ENCODE measurements at regions not wholly inside any gene's neighbourhood (a gene's known extent, or its start where the extent isn't known, plus 50 kb on each side); places are given as distances from the start of the nearest gene placed in this dataset.

DNA sequence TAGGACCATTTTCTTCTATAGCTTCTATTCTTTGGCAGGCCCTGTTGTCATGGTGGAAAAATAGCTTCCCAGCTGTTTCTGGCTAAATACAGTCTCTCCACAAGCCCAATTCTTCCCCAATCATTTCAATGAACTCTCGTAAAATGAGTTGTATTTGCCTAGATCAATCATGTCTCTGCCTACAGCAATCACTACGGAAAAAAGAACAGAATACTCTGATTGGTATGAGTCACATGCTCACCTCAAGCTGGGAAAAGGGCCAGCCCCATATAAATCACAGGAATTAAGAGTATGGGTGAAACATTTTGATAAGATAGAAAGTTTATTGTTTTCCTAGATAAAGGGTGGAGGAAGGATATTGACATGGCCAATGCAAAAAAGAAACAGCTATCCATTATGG is 711.4 kb downstream of the EFNA5 start:
- TF ChIP-seq, protein P1, sequence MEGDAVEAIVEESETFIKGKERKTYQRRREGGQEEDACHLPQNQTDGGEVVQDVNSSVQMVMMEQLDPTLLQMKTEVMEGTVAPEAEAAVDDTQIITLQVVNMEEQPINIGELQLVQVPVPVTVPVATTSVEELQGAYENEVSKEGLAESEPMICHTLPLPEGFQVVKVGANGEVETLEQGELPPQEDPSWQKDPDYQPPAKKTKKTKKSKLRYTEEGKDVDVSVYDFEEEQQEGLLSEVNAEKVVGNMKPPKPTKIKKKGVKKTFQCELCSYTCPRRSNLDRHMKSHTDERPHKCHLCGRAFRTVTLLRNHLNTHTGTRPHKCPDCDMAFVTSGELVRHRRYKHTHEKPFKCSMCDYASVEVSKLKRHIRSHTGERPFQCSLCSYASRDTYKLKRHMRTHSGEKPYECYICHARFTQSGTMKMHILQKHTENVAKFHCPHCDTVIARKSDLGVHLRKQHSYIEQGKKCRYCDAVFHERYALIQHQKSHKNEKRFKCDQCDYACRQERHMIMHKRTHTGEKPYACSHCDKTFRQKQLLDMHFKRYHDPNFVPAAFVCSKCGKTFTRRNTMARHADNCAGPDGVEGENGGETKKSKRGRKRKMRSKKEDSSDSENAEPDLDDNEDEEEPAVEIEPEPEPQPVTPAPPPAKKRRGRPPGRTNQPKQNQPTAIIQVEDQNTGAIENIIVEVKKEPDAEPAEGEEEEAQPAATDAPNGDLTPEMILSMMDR (IDR thresholded peaks at IDR 0.05; ENCODE audit: insufficient read depth, low read length, missing control alignments): no peak
- ChIA-PET CTCF (no interaction called here), POLR2A (no interaction called here)
- no peak for DNase-seq (ENCODE audit: low read depth, low spot score)
- H3K4me3 ChIP-seq (ENCODE audit: low read depth, low read length): no peak overlapping the region

DNA sequence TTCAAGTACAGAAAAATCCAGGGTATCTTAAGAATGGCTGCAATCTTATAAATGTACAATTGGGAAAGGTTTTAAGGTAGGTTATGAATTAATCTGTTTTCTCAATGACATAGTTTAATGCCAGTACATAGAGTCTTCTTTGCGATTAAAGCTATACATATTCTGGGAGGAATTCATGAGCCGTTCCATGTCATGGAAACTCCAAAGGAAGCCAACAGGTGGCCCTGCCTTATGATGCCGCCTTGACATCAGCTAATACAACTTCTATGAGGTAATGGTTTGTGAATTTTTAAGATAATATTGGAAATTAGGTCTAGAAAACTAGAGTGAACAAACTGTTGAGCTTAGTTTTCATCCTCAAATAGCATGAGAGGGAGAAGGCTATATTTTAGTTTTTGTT is 713.4 kb downstream of the EFNA5 start:
- TF ChIP-seq, protein P1 (IDR thresholded peaks at IDR 0.05; ENCODE audit: insufficient read depth, low read length, missing control alignments): no peak
- no peak overlapping the region for H3K4me3 ChIP-seq (ENCODE audit: low read depth, low read length)
- ChIA-PET POLR2A (no interaction called here), CTCF (no interaction called here)
- DNase-seq (ENCODE audit: low read depth, low spot score): no peak

DNA sequence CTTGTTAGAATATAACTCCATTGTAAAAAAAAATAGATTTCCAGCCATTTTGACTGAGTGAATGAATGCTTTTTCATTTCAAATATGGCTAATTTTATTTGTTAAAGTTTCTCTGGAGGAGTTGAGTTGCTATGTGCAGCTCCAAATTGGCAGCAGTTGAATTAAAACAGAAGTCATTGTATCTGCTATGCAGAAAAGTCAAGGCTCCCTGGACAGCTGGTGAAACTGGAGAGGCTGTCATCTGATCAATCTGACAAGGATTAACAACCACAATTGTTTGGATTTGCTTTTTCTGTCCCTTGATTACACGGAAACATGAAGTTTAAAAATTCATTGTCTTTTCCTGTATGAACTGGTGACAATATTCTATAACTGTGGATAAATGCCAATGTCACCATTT is 713.9 kb downstream of the EFNA5 start:
- TF ChIP-seq, protein P1 (IDR thresholded peaks at IDR 0.05; ENCODE audit: insufficient read depth, low read length, missing control alignments): no peak
- CTCF ChIA-PET: no interaction called here
- H3K4me3 ChIP-seq (ENCODE audit: low read depth, low read length): no peak overlapping the region
- POLR2A ChIA-PET: no interaction called here
- no peak for DNase-seq (ENCODE audit: low read depth, low spot score)

DNA sequence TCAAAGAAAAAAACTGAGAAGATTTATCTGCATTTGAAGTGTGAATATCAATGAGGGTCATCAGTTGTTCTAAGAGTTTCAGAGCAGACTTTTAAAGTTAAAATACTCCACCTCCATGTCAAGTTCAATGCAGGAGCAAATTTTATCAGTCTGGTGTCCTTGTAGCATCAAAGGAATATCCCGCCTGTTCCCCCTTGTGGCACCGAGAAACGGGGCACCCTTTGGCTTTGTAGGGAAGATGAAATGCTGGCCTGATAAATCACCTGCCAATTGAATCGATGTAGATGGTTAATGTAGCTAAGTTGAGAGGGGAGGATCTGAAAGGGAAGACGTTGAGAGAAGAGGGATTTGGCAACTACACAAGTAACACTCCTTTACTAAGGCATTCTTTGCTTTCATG is 714.5 kb downstream of the EFNA5 start:
- no peak overlapping the region for H3K4me3 ChIP-seq (ENCODE audit: low read depth, low read length)
- no peak for DNase-seq (ENCODE audit: low read depth, low spot score)
- POLR2A ChIA-PET: no interaction called here
- CTCF ChIA-PET: no interaction called here
- TF ChIP-seq, protein P1 (IDR thresholded peaks at IDR 0.05; ENCODE audit: insufficient read depth, low read length, missing control alignments): no peak

DNA sequence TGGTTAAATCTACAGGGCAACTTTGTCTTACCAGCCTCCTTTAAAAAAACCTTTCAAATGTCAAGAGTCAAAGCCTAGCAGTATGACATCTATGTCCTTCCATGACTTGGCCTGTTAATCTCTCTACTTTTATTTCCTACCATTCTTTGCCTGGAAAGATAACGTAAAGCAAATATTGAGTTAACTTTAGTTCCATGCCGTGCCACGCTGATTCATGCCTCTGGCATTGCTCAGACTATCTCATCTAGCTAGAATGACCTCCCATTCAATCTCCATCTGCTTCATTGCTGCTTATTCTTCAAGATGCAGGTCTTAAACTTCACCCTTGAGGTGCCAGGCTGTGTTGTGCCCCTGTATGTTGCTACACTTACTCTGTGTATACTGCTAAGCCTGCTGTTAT is 729.8 kb downstream of the EFNA5 start:
- no peak for DNase-seq (ENCODE audit: low read depth, low spot score)
- POLR2A ChIA-PET: no interaction called here
- TF ChIP-seq, protein P1 (IDR thresholded peaks at IDR 0.05; ENCODE audit: insufficient read depth, low read length, missing control alignments): no peak
- CTCF ChIA-PET: no interaction called here
- H3K4me3 ChIP-seq (ENCODE audit: low read depth, low read length): no peak overlapping the region

DNA sequence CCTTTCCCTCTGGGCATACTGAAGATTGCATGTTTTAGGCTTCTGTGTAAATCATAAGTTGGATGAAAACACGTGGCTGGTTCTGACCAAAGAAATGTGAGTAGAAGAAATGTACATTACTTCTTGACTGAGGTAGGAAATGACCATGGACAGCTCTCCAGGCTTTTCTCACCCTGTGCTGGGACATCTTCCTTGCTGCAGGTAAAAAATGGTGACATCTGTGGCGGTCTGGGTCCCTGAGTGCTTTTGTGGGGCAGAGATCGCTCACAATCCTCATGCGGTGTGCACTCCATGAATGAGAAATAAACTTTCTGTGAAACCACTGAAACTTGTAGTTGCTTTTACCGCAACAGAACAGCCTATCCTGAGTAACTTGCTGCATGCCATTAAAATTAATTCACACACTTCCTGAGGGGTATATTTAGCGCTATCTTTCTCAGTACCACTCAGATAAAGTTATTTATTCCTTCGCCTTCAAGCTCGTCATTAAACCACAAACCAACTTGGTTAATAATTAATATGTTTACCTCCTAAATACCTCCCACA is 730.4 kb downstream of the EFNA5 start:
- H3K4me3 ChIP-seq (ENCODE audit: low read depth, low read length): no peak overlapping the region
- ChIA-PET POLR2A (no interaction called here), CTCF (no interaction called here)
- DNase-seq (ENCODE audit: low read depth, low spot score): no peak
- TF ChIP-seq, protein P1 (IDR thresholded peaks at IDR 0.05; ENCODE audit: insufficient read depth, low read length, missing control alignments): no peak
